K562 (cell line): ENCODE measurements at regions not wholly inside any gene's neighbourhood (a gene's known extent, or its start where the extent isn't known, plus 50 kb on each side); places are given as distances from the start of the nearest gene placed in this dataset.

Experiments used
- BACH1 ChIP-seq: fragments of 200-800 bp; sonication (Bioruptor generic); IDR thresholded peaks from 2 replicates; pipeline ENCODE4 v1.6.1; 2016; ENCODE audit warnings: missing genetic modification characterization, missing compliant biosample characterization
- BHLHE40 ChIP-seq: IDR thresholded peaks from 2 replicates; pipeline ENCODE4 v1.6.1; 2011; ENCODE audit warnings: low read length, improper control_type of control experiment
- CAMTA2 ChIP-seq: fragments of 250-450 bp; sonication (Bioruptor Pico); conservative IDR thresholded peaks from 2 replicates; pipeline ENCODE4 v1.5.1; 2022
- EP300 ChIP-seq: IDR thresholded peaks from 2 replicates; pipeline ENCODE4 v1.6.1; 2012; ENCODE audit warnings: low read length, improper control_type of control experiment
- MEIS2 ChIP-seq: fragments of 450-650 bp; IDR thresholded peaks from 2 replicates; pipeline ENCODE4 v1.6.1; 2014; ENCODE audit warnings: mild to moderate bottlenecking; ENCODE audit not compliant: partially characterized antibody
- NRF1 ChIP-seq, 2 experiments: fragments of 450-650 bp; IDR thresholded peaks in 1 of 2; conservative IDR thresholded peaks in 1 of 2; 2 replicates each; pipeline ENCODE4 v1.6.1; 2014; ENCODE audit warnings: mild to moderate bottlenecking in 2 of 2
- PBX2 ChIP-seq, 2 experiments: IDR thresholded peaks in 1 of 2; conservative IDR thresholded peaks in 1 of 2; 2 replicates each; pipeline ENCODE4 v1.6.1; 2016; ENCODE audit warnings: low read depth in 2 of 2, mild to moderate bottlenecking in 1 of 2, missing compliant biosample characterization in 1 of 2, missing genetic modification characterization in 1 of 2, moderate library complexity in 1 of 2
- PKNOX1 ChIP-seq: fragments of 450-650 bp; IDR thresholded peaks from 2 replicates; pipeline ENCODE4 v1.6.1; 2016
- PRPF4 ChIP-seq: fragments of 200-400 bp; formaldehyde crosslinking; IDR thresholded peaks from one replicate; pipeline ENCODE4 v1.6.1; 2017; ENCODE audit warnings: low read length, low read depth, mild to moderate bottlenecking; ENCODE audit not compliant: insufficient read depth, poor library complexity, severe bottlenecking
- USF1 ChIP-seq: sonication (generic); formaldehyde crosslinking; IDR thresholded peaks from 2 replicates; pipeline ENCODE4 v1.9.0; 2022; ENCODE audit warnings: mild to moderate bottlenecking, missing genetic modification reagents

- TF ChIP-seq PKNOX1 (peak; percentile 93), BACH1 (tag) (no peak), BHLHE40 (peak; percentile 66), USF1 (peak; percentile 45), EP300 (no peak), PRPF4 (no peak), PBX2 (CRISPR knock-in tag; IDR thresholded peaks at IDR 0.05; ENCODE audit: low read depth) (peak; percentile 48), PBX2 (tag; conservative IDR thresholded peaks at IDR 0.05; ENCODE audit: low read depth) (peak; percentile 99), CAMTA2 (CRISPR knock-in tag) (no peak), MEIS2 (peak; percentile 98), NRF1 (conservative IDR thresholded peaks at IDR 0.05 in 1 of 2, IDR thresholded peaks at IDR 0.05 in 1 of 2) (0 out of 4 replicates have a peak, but pooled peaks of 1 of the 2 experiments have one; percentile 25)
These were observed 132.8 kb downstream of the RBFOX3 start (continued) for GRCh38 chr17:79478051-79478461.
